Suppressor macrophage treated with lipopolysaccharide for 4 hours (primary cell): ENCODE measurements at regions not wholly inside any gene's neighbourhood (a gene's known extent, or its start where the extent isn't known, plus 50 kb on each side); places are given as distances from the start of the nearest gene placed in this dataset.

Experiments
- DNase-seq: peaks from one replicate; pipeline ENCODE4 v3.0.0-alpha.2; 2020

GRCh38 chr14:94921456-94921855 lies 151.5 kb upstream of the GSC start:
- no peak for DNase-seq

- no peak for DNase-seq
These were observed 150.0 kb upstream of the GSC start for GRCh38 chr14:94919896-94920295.

GRCh38 chr14:94918896-94919295 lies 149.0 kb upstream of the GSC start:
- no peak for DNase-seq

GRCh38 chr14:94917041-94917600 lies 147.2 kb upstream of the GSC start:
- no peak for DNase-seq

- no peak for DNase-seq
These were observed 144.3 kb upstream of the GSC start for GRCh38 chr14:94914191-94914590.

GRCh38 chr14:94907626-94908261 lies 137.8 kb upstream of the GSC start:
- DNase-seq, result no peak

- DNase-seq, result no peak
These were observed 137.2 kb upstream of the GSC start for GRCh38 chr14:94906991-94907587.

- DNase-seq, result no peak
These were observed 136.7 kb upstream of the GSC start for GRCh38 chr14:94906577-94906976.

GRCh38 chr14:94904636-94905035 lies 134.7 kb upstream of the GSC start:
- no peak for DNase-seq

- DNase-seq, result no peak
These were observed 134.0 kb upstream of the GSC start for GRCh38 chr14:94903883-94904282.

GRCh38 chr14:94903338-94903737 lies 133.4 kb upstream of the GSC start:
- no peak for DNase-seq

GRCh38 chr14:94897561-94897960 lies 127.6 kb upstream of the GSC start:
- no peak for DNase-seq

- no peak for DNase-seq
These were observed 127.2 kb upstream of the GSC start for GRCh38 chr14:94897082-94897481.

- DNase-seq, result no peak
These were observed 123.7 kb upstream of the GSC start for GRCh38 chr14:94893411-94894160.

- DNase-seq, result no peak
These were observed 120.9 kb upstream of the GSC start for GRCh38 chr14:94890785-94891184.

- no peak for DNase-seq
These were observed 119.8 kb upstream of the GSC start for GRCh38 chr14:94889520-94890312.

GRCh38 chr14:94888121-94888520 lies 118.2 kb upstream of the GSC start:
- no peak for DNase-seq

GRCh38 chr14:94887591-94887990 lies 117.7 kb upstream of the GSC start:
- DNase-seq, result no peak

GRCh38 chr14:94886931-94887330 lies 117.0 kb upstream of the GSC start:
- DNase-seq, result no peak

- no peak for DNase-seq
These were observed 115.7 kb upstream of the GSC start for GRCh38 chr14:94885481-94886155.

- DNase-seq, result no peak
These were observed 114.8 kb upstream of the GSC start for GRCh38 chr14:94884616-94885230.

- no peak for DNase-seq
These were observed 112.5 kb upstream of the GSC start for GRCh38 chr14:94882401-94882800.
